GM23338 (cell line): ENCODE measurements at regions not wholly inside any gene's neighbourhood (a gene's known extent, or its start where the extent isn't known, plus 50 kb on each side); places are given as distances from the start of the nearest gene placed in this dataset.

ENCODE experiments used
- ATAC-seq: fragments of 200-7000 bp; cut with Tn5 transposase; 3 replicates; pipeline ENCODE4 v1.9.1; 2020
- DNase-seq: peaks from one replicate; pipeline ENCODE4 v3.0.0-alpha.2; 2015; ENCODE audit warnings: low spot score
- H2AFZ ChIP-seq: fragments of 200-600 bp; sonication (generic); 2 replicates; pipeline ENCODE4 v1.8.0; 2016; ENCODE audit warnings: antibody characterized with exemption, mild to moderate bottlenecking, moderate library complexity
- H3F3A ChIP-seq: fragments of 200-600 bp; sonication (generic); replicated peaks from 2 replicates; pipeline ENCODE4 v1.8.0; 2017; ENCODE audit warnings: antibody characterized with exemption, mixed run types, low read depth
- H3K27ac ChIP-seq: fragments of 200-600 bp; sonication (generic); 2 replicates; pipeline ENCODE4 v1.6.1; 2016; ENCODE audit warnings: low read depth
- H3K27me3 ChIP-seq: fragments of 200-600 bp; sonication (generic); 2 replicates; pipeline ENCODE4 v1.8.0; 2016; ENCODE audit warnings: mild to moderate bottlenecking, mixed run types, moderate library complexity; ENCODE audit not compliant: insufficient read depth
- H3K36me3 ChIP-seq: fragments of 200-600 bp; sonication (generic); 2 replicates; pipeline ENCODE4 v1.8.0; 2016; ENCODE audit warnings: mild to moderate bottlenecking; ENCODE audit not compliant: insufficient read depth
- H3K4me1 ChIP-seq: fragments of 200-600 bp; sonication (generic); 2 replicates; pipeline ENCODE4 v1.8.0; 2016; ENCODE audit warnings: mild to moderate bottlenecking, moderate library complexity; ENCODE audit not compliant: insufficient read depth
- H3K4me2 ChIP-seq: fragments of 200-600 bp; sonication (generic); 2 replicates; pipeline ENCODE4 v1.7.1; 2017; ENCODE audit warnings: mixed run types
- H3K4me3 ChIP-seq: fragments of 200-600 bp; sonication (generic); 2 replicates; pipeline ENCODE4 v1.6.1; 2016; ENCODE audit warnings: mixed run types
- H3K79me2 ChIP-seq: fragments of 200-600 bp; sonication (generic); replicated peaks from 2 replicates; pipeline ENCODE4 v1.8.0; 2017; ENCODE audit warnings: mild to moderate bottlenecking; ENCODE audit not compliant: insufficient read depth
- H3K9me2 ChIP-seq: fragments of 200-600 bp; sonication (generic); 2 replicates; pipeline ENCODE4 v1.8.0; 2017; ENCODE audit not compliant: insufficient read depth
- H4K20me1 ChIP-seq: fragments of 200-600 bp; sonication (generic); replicated peaks from 2 replicates; pipeline ENCODE4 v1.8.0; 2017; ENCODE audit warnings: mild to moderate bottlenecking; ENCODE audit not compliant: insufficient read depth
- H3K27ac Mint-ChIP-seq: 2 replicates; pipeline ENCODE4 v1.8.0; 2020; ENCODE audit warnings: inconsistent platforms, mild to moderate bottlenecking, moderate library complexity, mixed read lengths
- H3K27me3 Mint-ChIP-seq: 3 replicates; pipeline ENCODE4 v1.8.0; 2022; ENCODE audit warnings: low read depth, mild to moderate bottlenecking, moderate library complexity, mixed read lengths, inconsistent platforms; ENCODE audit not compliant: insufficient read depth, poor library complexity
- H3K36me3 Mint-ChIP-seq: 3 replicates; pipeline ENCODE4 v1.8.0; 2021; ENCODE audit warnings: low read depth, mild to moderate bottlenecking, inconsistent platforms, moderate library complexity, mixed read lengths
- H3K4me1 Mint-ChIP-seq: 3 replicates; pipeline ENCODE4 v1.8.0; 2020; ENCODE audit warnings: mild to moderate bottlenecking, inconsistent platforms, mixed read lengths
- H3K4me3 Mint-ChIP-seq: 3 replicates; pipeline ENCODE4 v1.8.0; 2021; ENCODE audit warnings: moderate library complexity, mild to moderate bottlenecking, inconsistent platforms, mixed read lengths
- H3K9me3 Mint-ChIP-seq: 3 replicates; pipeline ENCODE4 v1.8.0; 2020; ENCODE audit warnings: moderate library complexity, mild to moderate bottlenecking, inconsistent platforms, mixed read lengths
- CREB1 ChIP-seq: fragments of 250-450 bp; sonication (Bioruptor Pico); IDR thresholded peaks from 2 replicates; pipeline ENCODE4 v1.5.0; 2020; ENCODE audit warnings: low read depth, mild to moderate bottlenecking, moderate library complexity
- ETS1 ChIP-seq: IDR thresholded peaks from 2 replicates; pipeline ENCODE4 v1.6.1; 2016; ENCODE audit warnings: antibody characterized with exemption
- EZH2 ChIP-seq: fragments of 200-600 bp; sonication (generic); IDR thresholded peaks from one replicate; pipeline ENCODE4 v1.8.0; 2017; ENCODE audit warnings: antibody characterized with exemption, mild to moderate bottlenecking, low read depth; ENCODE audit not compliant: unreplicated experiment
- JUNB ChIP-seq: IDR thresholded peaks from one replicate; pipeline ENCODE4 v1.6.1; 2016; ENCODE audit warnings: antibody characterized with exemption; ENCODE audit not compliant: unreplicated experiment
- NANOG ChIP-seq: IDR thresholded peaks from 2 replicates; pipeline ENCODE4 v1.6.1; 2016; ENCODE audit warnings: antibody characterized with exemption, borderline replicate concordance
- POLR2AphosphoS5 ChIP-seq: IDR thresholded peaks from 2 replicates; pipeline ENCODE4 v1.6.1; 2016; ENCODE audit warnings: antibody characterized with exemption, low read depth
- REST ChIP-seq: IDR thresholded peaks from one replicate; pipeline ENCODE4 v1.6.1; 2018; ENCODE audit warnings: antibody characterized with exemption; ENCODE audit not compliant: unreplicated experiment
- STAT1 ChIP-seq: IDR thresholded peaks from one replicate; pipeline ENCODE4 v1.6.1; 2016; ENCODE audit warnings: antibody characterized with exemption; ENCODE audit not compliant: unreplicated experiment
- ZNF114 ChIP-seq: fragments of 250-450 bp; sonication (Bioruptor Pico); IDR thresholded peaks from 2 replicates; pipeline ENCODE4 v1.5.0; 2020; ENCODE audit warnings: mild to moderate bottlenecking, moderate library complexity
- ZNF331 ChIP-seq: fragments of 250-450 bp; sonication (Bioruptor Pico); IDR thresholded peaks from 2 replicates; pipeline ENCODE4 v1.5.0; 2020; ENCODE audit warnings: low read depth, mild to moderate bottlenecking, moderate library complexity

GRCh38 chr15:57890878-57891277 is 174.6 kb downstream of the ALDH1A2 start:
- no peaks in the 10 kb centered on the region for H3K4me1 Mint-ChIP-seq
- H3K27ac Mint-ChIP-seq: no peak overlapping the region

GRCh38 chr15:57892181-57892580 is 173.3 kb downstream of the ALDH1A2 start:
- no peaks in the 10 kb centered on the region for H3K9me3 Mint-ChIP-seq
- TF ChIP-seq JUNB (no peak), ETS1 (no peak), STAT1 (no peak), CREB1 (CRISPR knock-in tag) (no peak), POLR2AphosphoS5 (no peak), REST (no peak)
- Histone ChIP-seq H3K4me3 (no peak overlapping the region), H3K36me3 (no peaks in the 10 kb centered on the region), H3F3A (no peaks in the 10 kb centered on the region), H3K9me2 (peaks cover 7% of the 10 kb centered on the region; the same call in 1 of the 2 replicates), H4K20me1 (no peaks in the 10 kb centered on the region), H2AFZ (no peak overlapping the region), H3K27ac (no peak overlapping the region), H3K4me2 (no peak overlapping the region), H3K27me3 (no peaks in the 10 kb centered on the region), H3K4me1 (no peaks in the 10 kb centered on the region), H3K79me2 (no peaks in the 10 kb centered on the region)
- no peak overlapping the region for H3K4me3 Mint-ChIP-seq
- no peaks in the 10 kb centered on the region for H3K36me3 Mint-ChIP-seq
- H3K27me3 Mint-ChIP-seq: peaks cover 1% of the 10 kb centered on the region
- H3K27ac Mint-ChIP-seq: no peak overlapping the region
- H3K4me1 Mint-ChIP-seq: no peaks in the 10 kb centered on the region
- DNase-seq (no peak), ATAC-seq (no peak)

More at GRCh38 chr15:57890878-57891277, 174.6 kb downstream of the ALDH1A2 start:
- Histone ChIP-seq H3F3A (no peaks in the 10 kb centered on the region), H2AFZ (no peak overlapping the region), H3K4me2 (no peak overlapping the region), H3K36me3 (no peaks in the 10 kb centered on the region), H3K27me3 (no peaks in the 10 kb centered on the region), H4K20me1 (no peaks in the 10 kb centered on the region), H3K9me2 (peaks cover 10% of the 10 kb centered on the region; the same call in 1 of the 2 replicates), H3K27ac (no peak overlapping the region), H3K4me3 (no peak overlapping the region), H3K4me1 (no peaks in the 10 kb centered on the region), H3K79me2 (no peaks in the 10 kb centered on the region)
- H3K36me3 Mint-ChIP-seq: no peaks in the 10 kb centered on the region
- no peaks in the 10 kb centered on the region for H3K9me3 Mint-ChIP-seq
- ATAC-seq (no peak), DNase-seq (no peak)
- TF ChIP-seq ZNF114 (CRISPR knock-in tag) (no peak), NANOG (no peak), POLR2AphosphoS5 (no peak), ZNF331 (CRISPR knock-in tag) (no peak), EZH2 (no peak), STAT1 (no peak), CREB1 (CRISPR knock-in tag) (no peak)
- H3K4me3 Mint-ChIP-seq: no peak overlapping the region
- no peaks in the 10 kb centered on the region for H3K27me3 Mint-ChIP-seq
